PC-9 (cell line): ENCODE measurements at regions not wholly inside any gene's neighbourhood (a gene's known extent, or its start where the extent isn't known, plus 50 kb on each side); places are given as distances from the start of the nearest gene placed in this dataset.
"Not testable (repeated sequence)": the region's sequence is repeated elsewhere in the genome, so short reads cannot be mapped to it uniquely, and the experiment has no call there.

ENCODE experiments used
- BruUV-seq: library from RNA; stranded (reverse); fragments of 400-500 nt; replicated peaks from 2 replicates; lab custom pipeline; 2021; lab: Mats Ljungman, UMichigan
- CTCF ChIA-PET: fragments of 300-600 bp; sonication (Branson Sonifier 250); formaldehyde crosslinking; loops from one replicate; lab custom pipeline; 2022; ENCODE audit warnings: antibody characterized with exemption; lab: Charles Lee
- POLR2A ChIA-PET: fragments of 300-600 bp; sonication (Branson Sonifier 250); formaldehyde crosslinking; loops from one replicate; lab custom pipeline; 2022; ENCODE audit warnings: antibody characterized with exemption; ENCODE audit not compliant: unreplicated experiment; lab: Charles Lee
- DNase-seq, 2 experiments: peaks; one replicate each; pipeline versions ENCODE4 v3.0.0 to v3.0.0-alpha.2; 2015 to 2022; ENCODE audit warnings: mixed read lengths in 1 of 2
- H2AFZ ChIP-seq: fragments of 200-600 bp; sonication (generic); 2 replicates; pipeline ENCODE4 v1.8.1; 2017; ENCODE audit warnings: antibody characterized with exemption
- H3F3A ChIP-seq: fragments of 200-600 bp; sonication (generic); 2 replicates; pipeline ENCODE4 v1.8.1; 2017; ENCODE audit warnings: antibody characterized with exemption, mild to moderate bottlenecking, low read depth; ENCODE audit not compliant: insufficient read depth
- H3K27ac ChIP-seq: fragments of 200-600 bp; sonication (generic); 2 replicates; pipeline ENCODE4 v1.6.1; 2016; ENCODE audit warnings: mixed run types
- H3K27me3 ChIP-seq: fragments of 200-600 bp; sonication (generic); 2 replicates; pipeline ENCODE4 v1.6.1; 2016; ENCODE audit warnings: low read depth, mixed run types; ENCODE audit not compliant: insufficient read depth
- H3K36me3 ChIP-seq: fragments of 200-600 bp; sonication (generic); 2 replicates; pipeline ENCODE4 v1.6.1; 2016; ENCODE audit warnings: low read depth, mixed run types
- H3K4me1 ChIP-seq: fragments of 200-600 bp; sonication (generic); replicated peaks from 2 replicates; pipeline ENCODE4 v1.6.1; 2016; ENCODE audit warnings: mixed run types; ENCODE audit not compliant: insufficient read depth
- H3K4me2 ChIP-seq: fragments of 200-600 bp; sonication (generic); 2 replicates; pipeline ENCODE4 v1.6.1; 2017; ENCODE audit warnings: mixed run types
- H3K4me3 ChIP-seq: fragments of 200-600 bp; sonication (generic); 2 replicates; pipeline ENCODE4 v1.6.1; 2016; ENCODE audit warnings: mixed run types
- H3K79me2 ChIP-seq: fragments of 200-600 bp; sonication (generic); 2 replicates; pipeline ENCODE4 v1.6.1; 2017; ENCODE audit warnings: low read depth, mixed run types
- H3K9me2 ChIP-seq: fragments of 200-600 bp; sonication (generic); 2 replicates; pipeline ENCODE4 v1.8.1; 2017; ENCODE audit warnings: mild to moderate bottlenecking; ENCODE audit not compliant: insufficient read depth
- H3K9me3 ChIP-seq: fragments of 200-600 bp; sonication (generic); 2 replicates; pipeline ENCODE4 v1.8.1; 2016; ENCODE audit warnings: low read depth; ENCODE audit not compliant: insufficient read depth
- H4K20me1 ChIP-seq: fragments of 200-600 bp; sonication (generic); 2 replicates; pipeline ENCODE4 v1.8.1; 2017; ENCODE audit not compliant: insufficient read depth
- CTCF ChIP-seq: fragments of 200-600 bp; sonication (generic); conservative IDR thresholded peaks from 2 replicates; pipeline ENCODE4 v1.6.1; 2017; ENCODE audit warnings: mixed run types, antibody characterized with exemption, mild to moderate bottlenecking, moderate library complexity
- EZH2 ChIP-seq: fragments of 200-600 bp; sonication (generic); IDR thresholded peaks from 2 replicates; pipeline ENCODE4 v1.8.0; 2017; ENCODE audit warnings: antibody characterized with exemption, low read depth
- intact Hi-C: fragments of 100-400 bp; cut with micrococcal nuclease; formaldehyde crosslinking; loops from one replicate; pipeline ENCODE4 v1.10.0; 2022; ENCODE audit not compliant: unreplicated experiment

GRCh38 chr22:34841911-34842310, 224.0 kb upstream of the ISX start:
- no peaks in the 10 kb centered on the region for H3K9me2 ChIP-seq
- no peak overlapping the region for H3K27ac ChIP-seq
- peaks cover 28% of the 10 kb centered on the region for H3K27me3 ChIP-seq
- no peak overlapping the region for H3K4me3 ChIP-seq
- ChIA-PET CTCF (no interaction called here), POLR2A (no interaction called here)
- H3K4me1 ChIP-seq: no peaks in the 10 kb centered on the region
- H3K4me2 ChIP-seq: no peak overlapping the region
- no peak for DNase-seq
- H3K79me2 ChIP-seq: no peaks in the 10 kb centered on the region
- no peaks in the 10 kb centered on the region for H3F3A ChIP-seq
- no TSS peak for BruUV-seq
- no peaks in the 10 kb centered on the region for H3K36me3 ChIP-seq
- H3K9me3 ChIP-seq: no peaks in the 10 kb centered on the region
- no peaks in the 10 kb centered on the region; the same call in 1 of the 2 replicates for H4K20me1 ChIP-seq
- TF ChIP-seq CTCF (no peak), EZH2 (no peak)
- no peak overlapping the region for H2AFZ ChIP-seq
- intact Hi-C loops: no loop called here

- Histone ChIP-seq H2AFZ (no peak overlapping the region), H3K9me2 (no peaks in the 10 kb centered on the region), H3K27ac (no peak overlapping the region), H3K4me3 (no peak overlapping the region), H3K36me3 (no peaks in the 10 kb centered on the region), H3K4me2 (no peak overlapping the region), H3K4me1 (no peaks in the 10 kb centered on the region), H4K20me1 (no peaks in the 10 kb centered on the region; the same call in 1 of the 2 replicates), H3K9me3 (no peaks in the 10 kb centered on the region), H3K27me3 (peaks cover 21% of the 10 kb centered on the region), H3F3A (no peaks in the 10 kb centered on the region), H3K79me2 (no peaks in the 10 kb centered on the region)
- no peak for TF ChIP-seq EZH2
- TF ChIP-seq CTCF: no peak
- CTCF ChIA-PET: no interaction called here
- intact Hi-C loops: no loop called here
- no TSS peak for BruUV-seq
- POLR2A ChIA-PET: no interaction called here
- DNase-seq: no peak
Measured at GRCh38 chr22:34842630-34843029, 223.3 kb upstream of the ISX start.

- H3K9me2 ChIP-seq, H4K20me1 ChIP-seq, intact Hi-C loops, H3K27ac ChIP-seq, H2AFZ ChIP-seq, H3K36me3 ChIP-seq, CTCF ChIA-PET, H3K4me1 ChIP-seq, DNase-seq, H3K4me2 ChIP-seq, H3K4me3 ChIP-seq, H3K79me2 ChIP-seq, POLR2A ChIA-PET, H3F3A ChIP-seq, H3K9me3 ChIP-seq, BruUV-seq: not testable (repeated sequence)
- peaks cover 16% of the 10 kb centered on the region for H3K27me3 ChIP-seq
Measured at GRCh38 chr22:34843743-34844142, 222.2 kb upstream of the ISX start.

GRCh38 chr22:34845391-34845790, 220.6 kb upstream of the ISX start:
- BruUV-seq: no TSS peak
- DNase-seq: no peak
- H3K36me3 ChIP-seq: no peaks in the 10 kb centered on the region
- no peaks in the 10 kb centered on the region for H3K79me2 ChIP-seq
- no peaks in the 10 kb centered on the region for H3F3A ChIP-seq
- H3K9me2 ChIP-seq: no peaks in the 10 kb centered on the region
- H3K27ac ChIP-seq: no peak overlapping the region
- no peaks in the 10 kb centered on the region; the same call in 1 of the 2 replicates for H4K20me1 ChIP-seq
- no peak overlapping the region for H3K4me2 ChIP-seq
- no peaks in the 10 kb centered on the region for H3K4me1 ChIP-seq
- POLR2A ChIA-PET: no interaction called here
- CTCF ChIA-PET: no interaction called here
- H2AFZ ChIP-seq: no peak overlapping the region
- TF ChIP-seq EZH2 (no peak), CTCF (no peak)
- intact Hi-C loops: no loop called here
- no peaks in the 10 kb centered on the region for H3K9me3 ChIP-seq
- 0 out of 2 replicates have a peak, but pooled peaks cover 12% of the 10 kb centered on the region for H3K27me3 ChIP-seq
- H3K4me3 ChIP-seq: no peak overlapping the region
